H1 (cell line): ENCODE measurements at regions not wholly inside any gene's neighbourhood (a gene's known extent, or its start where the extent isn't known, plus 50 kb on each side); places are given as distances from the start of the nearest gene placed in this dataset.

ENCODE experiments used
- CTCF ChIA-PET: fragments of 300-600 bp; sonication (Branson Sonifier 250); formaldehyde crosslinking; loops from one replicate; lab custom pipeline; 2021; ENCODE audit not compliant: partially characterized antibody; lab: Charles Lee
- POLR2A ChIA-PET: fragments of 300-600 bp; sonication (Branson Sonifier 250); formaldehyde crosslinking; loops from one replicate; lab custom pipeline; 2021; ENCODE audit warnings: inconsistent platforms; ENCODE audit not compliant: partially characterized antibody; lab: Charles Lee
- DNase-seq, 2 experiments: peaks; one replicate each; pipeline versions ENCODE4 v3.0.0 to v3.0.0-alpha.2; 2010 to 2022; ENCODE audit warnings: low spot score in 2 of 2, low read depth in 1 of 2, mixed read lengths in 1 of 2
- FAIRE-seq: peaks from 2 replicates; lab custom pipeline; 2011; peaks lifted over from hg19 to GRCh38; lab: Jason Lieb, UNC
- H2AFZ ChIP-seq: 2 replicates; pipeline ENCODE4 v1.8.1; 2012; ENCODE audit warnings: low read length, inconsistent platforms
- H2AK5ac ChIP-seq: 2 replicates; pipeline ENCODE4 v1.6.1; 2013; ENCODE audit warnings: low read depth, low read length
- H2BK120ac ChIP-seq: replicated peaks from 2 replicates; pipeline ENCODE3; 2013; ENCODE audit warnings: low read depth, low read length, inconsistent platforms
- H2BK12ac ChIP-seq: 2 replicates; pipeline ENCODE4 v1.6.1; 2013; ENCODE audit warnings: low read depth, low read length
- H2BK15ac ChIP-seq: 2 replicates; pipeline ENCODE4 v1.6.1; 2013; ENCODE audit warnings: low read length
- H2BK20ac ChIP-seq: 2 replicates; pipeline ENCODE4 v1.6.1; 2013; ENCODE audit warnings: low read length
- H2BK5ac ChIP-seq: 2 replicates; pipeline ENCODE4 v1.6.1; 2013; ENCODE audit warnings: low read depth, low read length
- H3K14ac ChIP-seq: 2 replicates; pipeline ENCODE4 v1.6.1; 2013; ENCODE audit warnings: inconsistent platforms; ENCODE audit not compliant: insufficient read length
- H3K18ac ChIP-seq: 2 replicates; pipeline ENCODE4 v1.6.1; 2013; ENCODE audit warnings: low read length; ENCODE audit errors: extremely low read depth
- H3K23ac ChIP-seq: 2 replicates; pipeline ENCODE4 v1.6.1; 2013; ENCODE audit warnings: inconsistent platforms; ENCODE audit not compliant: insufficient read length
- H3K23me2 ChIP-seq: 2 replicates; pipeline ENCODE4 v1.6.1; 2013; ENCODE audit warnings: low read depth, low read length
- H3K27ac ChIP-seq: 2 replicates; pipeline ENCODE4 v1.6.1; 2011; ENCODE audit warnings: low read depth, low read length, inconsistent platforms
- H3K27me3 ChIP-seq, 4 experiments: replicated peaks in 1 of 4; 1 replicate in 1 of 4; 2 replicates in 3 of 4; pipeline versions ENCODE4 v1.6.1 to v1.8.1; 2011 to 2013; ENCODE audit warnings: low read length in 3 of 4, mild to moderate bottlenecking in 3 of 4, inconsistent platforms in 2 of 4, mixed read lengths in 2 of 4, moderate library complexity in 1 of 4; ENCODE audit not compliant: control insufficient read depth in 3 of 4, insufficient read depth in 3 of 4; ENCODE audit errors: extremely low read depth in 1 of 4
- H3K36me3 ChIP-seq, 4 experiments: 2 replicates each; pipeline versions ENCODE4 v1.6.1 to v1.8.1; 2011 to 2013; ENCODE audit warnings: mild to moderate bottlenecking in 4 of 4, low read length in 3 of 4, moderate library complexity in 2 of 4, control low read depth in 1 of 4, inconsistent platforms in 1 of 4; ENCODE audit not compliant: insufficient read depth in 4 of 4, control insufficient read depth in 2 of 4
- H3K4ac ChIP-seq: replicated peaks from 2 replicates; pipeline ENCODE3; 2013; ENCODE audit warnings: low read length, low read depth, mixed read lengths, inconsistent platforms; ENCODE audit not compliant: insufficient read length
- H3K4me1 ChIP-seq, 4 experiments: replicated peaks in 1 of 4; 1 replicate in 1 of 4; 2 replicates in 3 of 4; pipeline versions ENCODE4 v1.6.1 to v1.8.1; 2011 to 2013; ENCODE audit warnings: low read length in 3 of 4, inconsistent platforms in 2 of 4, mixed read lengths in 1 of 4; ENCODE audit not compliant: insufficient read depth in 4 of 4, control insufficient read depth in 3 of 4
- H3K4me2 ChIP-seq, 2 experiments: 2 replicates each; pipeline versions ENCODE4 v1.6.1 to v1.8.1; 2011 to 2013; ENCODE audit warnings: low read depth in 2 of 2, low read length in 2 of 2, control low read depth in 1 of 2, inconsistent platforms in 1 of 2, mild to moderate bottlenecking in 1 of 2; ENCODE audit not compliant: insufficient read depth in 1 of 2
- H3K4me3 ChIP-seq, 4 experiments: fragments of 200-600, 300-600 bp in 1 of 4; sonication (generic), shearing (Covaris generic), sonication (Bioruptor Twin) in 1 of 4; 2 replicates each; pipeline versions ENCODE4 v1.5.1 to v1.8.1; 2011 to 2016; ENCODE audit warnings: low read length in 4 of 4, low read depth in 3 of 4, control low read depth in 2 of 4, inconsistent platforms in 2 of 4, mild to moderate bottlenecking in 2 of 4, mixed read lengths in 1 of 4, moderate library complexity in 1 of 4; ENCODE audit not compliant: insufficient read depth in 2 of 4; ENCODE audit errors: extremely low read depth in 1 of 4
- H3K56ac ChIP-seq: replicated peaks from 2 replicates; pipeline ENCODE3; 2013; ENCODE audit warnings: low read depth, mild to moderate bottlenecking, mixed read lengths, low read length, inconsistent platforms; ENCODE audit not compliant: insufficient read length
- H3K79me1 ChIP-seq: 2 replicates; pipeline ENCODE4 v1.6.1; 2013; ENCODE audit warnings: low read depth, low read length, control low read depth
- H3K79me2 ChIP-seq, 2 experiments: 2 replicates each; pipeline versions ENCODE4 v1.6.1 to v1.8.1; 2012 to 2013; ENCODE audit warnings: low read length in 2 of 2, mild to moderate bottlenecking in 2 of 2, inconsistent platforms in 1 of 2; ENCODE audit not compliant: insufficient read depth in 2 of 2, control insufficient read depth in 1 of 2
- H3K9ac ChIP-seq, 4 experiments: replicated peaks in 1 of 4; 1 replicate in 1 of 4; 2 replicates in 3 of 4; pipeline versions ENCODE4 v1.6.1 to v1.8.1; 2011 to 2013; ENCODE audit warnings: low read depth in 3 of 4, low read length in 3 of 4, control low read depth in 2 of 4, mild to moderate bottlenecking in 2 of 4, moderate library complexity in 2 of 4, inconsistent platforms in 1 of 4; ENCODE audit errors: extremely low read depth in 1 of 4
- H3K9me3 ChIP-seq, 2 experiments: 2 replicates each; pipeline versions ENCODE4 v1.6.1 to v1.8.1; 2012 to 2013; ENCODE audit warnings: mild to moderate bottlenecking in 2 of 2, moderate library complexity in 2 of 2, control low read depth in 1 of 2, inconsistent platforms in 1 of 2, low read depth in 1 of 2, low read length in 1 of 2, mixed read lengths in 1 of 2; ENCODE audit not compliant: insufficient read depth in 2 of 2
- H4K20me1 ChIP-seq, 2 experiments: replicated peaks in 1 of 2; 2 replicates each; pipeline versions ENCODE3 to v1.8.1; 2011 to 2013; ENCODE audit warnings: inconsistent platforms in 2 of 2, low read length in 2 of 2, mild to moderate bottlenecking in 1 of 2; ENCODE audit not compliant: insufficient read depth in 2 of 2, control insufficient read depth in 1 of 2
- H4K5ac ChIP-seq: 2 replicates; pipeline ENCODE4 v1.6.1; 2013; ENCODE audit warnings: low read length, low read depth, mixed read lengths, inconsistent platforms; ENCODE audit not compliant: insufficient read length
- H4K8ac ChIP-seq: 2 replicates; pipeline ENCODE4 v1.8.0; 2013; ENCODE audit warnings: mild to moderate bottlenecking, moderate library complexity, low read length, inconsistent platforms; ENCODE audit not compliant: insufficient read depth; ENCODE audit errors: extremely low read depth
- H4K91ac ChIP-seq: replicated peaks from 2 replicates; pipeline ENCODE3; 2013; ENCODE audit warnings: low read length, mixed read lengths, inconsistent platforms; ENCODE audit not compliant: insufficient read length
- ATF2 ChIP-seq: IDR thresholded peaks from 2 replicates; pipeline ENCODE4 v1.6.1; 2012; ENCODE audit warnings: low read length, inconsistent platforms
- CHD2 ChIP-seq: IDR thresholded peaks from 2 replicates; pipeline ENCODE4 v1.6.1; 2012; ENCODE audit warnings: low read length, improper control_type of control experiment
- CTBP2 ChIP-seq: IDR thresholded peaks from 2 replicates; pipeline ENCODE4 v1.7.0; 2011; ENCODE audit warnings: borderline replicate concordance, mild to moderate bottlenecking, moderate library complexity, mixed read lengths, low read length; ENCODE audit not compliant: insufficient read depth, insufficient read length
- POU5F1 ChIP-seq: IDR thresholded peaks from 2 replicates; pipeline ENCODE4 v1.6.1; 2011; ENCODE audit warnings: low read depth, mild to moderate bottlenecking, low read length, moderate library complexity
- RNF2 ChIP-seq: fragments of 200-900, 300-1000 bp; sonication (generic); IDR thresholded peaks from 2 replicates; pipeline ENCODE4 v1.7.1; 2016; ENCODE audit warnings: borderline replicate concordance, low read depth, mild to moderate bottlenecking, antibody characterized with exemption, low read length; ENCODE audit not compliant: poor library complexity, severe bottlenecking; ENCODE audit errors: missing control alignments
- SIX5 ChIP-seq: IDR thresholded peaks from 2 replicates; pipeline ENCODE4 v1.6.1; 2011; ENCODE audit warnings: mild to moderate bottlenecking, low read depth, low read length
- SP1 ChIP-seq: IDR thresholded peaks from 2 replicates; pipeline ENCODE4 v1.6.1; 2011; ENCODE audit warnings: low read depth, low read length
- SUZ12 ChIP-seq: fragments of 200-600 bp; sonication (generic); IDR thresholded peaks from 2 replicates; pipeline ENCODE4 v1.6.1; 2012; ENCODE audit warnings: mild to moderate bottlenecking, inconsistent platforms, low read length, moderate library complexity, mixed read lengths
- TAF7 ChIP-seq: optimal IDR thresholded peaks from 2 replicates; pipeline ENCODE3; 2011; ENCODE audit warnings: low read depth, mild to moderate bottlenecking, inconsistent platforms, low read length, moderate library complexity, borderline replicate concordance
- WGBS, 2 experiments: shearing (Covaris generic) in 1 of 2; methylation state at CpG; one replicate each; pipeline versions ENCODE4 v1.1.6 to v1.1.7; 2013 to 2015; ENCODE audit warnings: low lambda C conversion rate in 2 of 2, mixed read lengths in 2 of 2, inconsistent platforms in 1 of 2, low coverage in 1 of 2, missing lambda C conversion rate in 1 of 2; ENCODE audit not compliant: insufficient replicate concordance in 2 of 2, insufficient coverage in 1 of 2, insufficient read length in 1 of 2; ENCODE audit errors: extremely low coverage in 1 of 2, missing lambda C conversion rate in 1 of 2; 5-methylcytosine and 5-hydroxymethylcytosine counted together
- TF ChIP-seq, protein P1 (sequence below): IDR thresholded peaks from 2 replicates; pipeline ENCODE4 v1.6.1; 2012; ENCODE audit warnings: inconsistent platforms

DNA sequence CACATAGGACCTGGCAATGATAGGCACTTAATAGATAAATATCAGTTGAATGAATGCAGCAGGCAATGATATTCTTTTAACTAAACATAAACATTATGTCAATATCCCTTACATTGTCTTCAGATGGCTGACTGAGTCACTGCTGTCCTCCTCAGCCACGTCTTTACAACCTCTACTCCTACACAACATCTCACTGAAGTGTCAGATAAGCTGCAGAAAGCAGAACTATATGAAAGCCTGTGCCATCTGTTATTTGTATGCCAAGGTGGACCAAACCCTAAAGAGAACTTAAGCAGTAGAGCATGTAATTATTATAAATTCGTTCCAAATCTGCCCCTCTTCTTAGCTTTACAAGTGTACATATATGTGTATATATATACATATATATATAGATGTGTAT, 271.2 kb downstream of the RASEF start (continued):
- TF ChIP-seq POU5F1 = no peak

DNA sequence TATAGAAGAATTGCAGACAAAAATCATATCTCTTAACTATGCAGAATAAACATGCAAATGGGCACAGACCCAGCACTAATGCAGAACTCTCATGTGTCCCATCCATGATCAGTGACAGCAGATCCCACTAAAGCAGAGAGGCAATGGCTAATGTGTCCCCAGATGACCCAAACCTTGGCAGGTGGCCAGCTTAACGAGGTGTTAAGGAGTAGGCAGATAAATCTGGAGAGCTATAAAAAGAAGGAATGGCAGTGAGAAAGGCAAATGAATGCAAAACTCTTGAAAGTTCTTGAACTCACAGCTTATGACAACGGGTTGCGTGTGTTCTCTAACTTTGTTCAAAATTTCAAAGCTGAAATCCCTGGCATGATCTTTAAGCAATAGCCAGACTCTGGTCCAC, 265.4 kb downstream of the RASEF start:
- Histone ChIP-seq H2BK15ac (no peak overlapping the region), H4K91ac (no peak overlapping the region), H2BK5ac (no peak overlapping the region), H3K56ac (no peak overlapping the region), H3K27ac (no peak overlapping the region), H4K5ac (no peak overlapping the region), H3K4me1 (no peaks in the 10 kb centered on the region), H3K18ac (no peak overlapping the region), H3K4ac (no peak overlapping the region), H3K79me1 (no peaks in the 10 kb centered on the region), H4K8ac (no peak overlapping the region), H3K79me2 (no peaks in the 10 kb centered on the region), H3K9ac (no peak overlapping the region), H3K27me3 (no peaks in the 10 kb centered on the region), H3K4me2 (no peak overlapping the region), H2BK20ac (no peak overlapping the region), H3K14ac (no peak overlapping the region), H2BK120ac (no peak overlapping the region), H3K9me3 (no peaks in the 10 kb centered on the region), H3K23ac (no peak overlapping the region), H2BK12ac (no peak overlapping the region), H2AK5ac (no peak overlapping the region), H3K4me3 (no peak overlapping the region), H2AFZ (no peak overlapping the region), H4K20me1 (no peaks in the 10 kb centered on the region), H3K23me2 (no peaks in the 10 kb centered on the region), H3K36me3 (no peaks in the 10 kb centered on the region; a peak in 1 of 8 replicates)
- POLR2A ChIA-PET = no interaction called here
- CTCF ChIA-PET = no interaction called here
- FAIRE-seq = no peak
- DNase-seq = no peak
- 98% methylated on average over 3 of the region's 3 CpGs; no CpG with 5 or more reads in 1 of the 2 experiments for WGBS, 2 experiments
- TF ChIP-seq SUZ12 (no peak), SIX5 (no peak), RNF2 (no peak), SP1 (no peak), CHD2 (no peak), ATF2 (no peak), TAF7 (no peak), CTBP2 (no peak)
- TF ChIP-seq, protein P1, sequence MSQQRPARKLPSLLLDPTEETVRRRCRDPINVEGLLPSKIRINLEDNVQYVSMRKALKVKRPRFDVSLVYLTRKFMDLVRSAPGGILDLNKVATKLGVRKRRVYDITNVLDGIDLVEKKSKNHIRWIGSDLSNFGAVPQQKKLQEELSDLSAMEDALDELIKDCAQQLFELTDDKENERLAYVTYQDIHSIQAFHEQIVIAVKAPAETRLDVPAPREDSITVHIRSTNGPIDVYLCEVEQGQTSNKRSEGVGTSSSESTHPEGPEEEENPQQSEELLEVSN = no peak
